HG03520 (cell line): ENCODE measurements at regions not wholly inside any gene's neighbourhood (a gene's known extent, or its start where the extent isn't known, plus 50 kb on each side); places are given as distances from the start of the nearest gene placed in this dataset.

Experiments
- ATAC-seq: cut with Tn5 transposase; IDR thresholded peaks from one replicate; pipeline ENCODE4 v1.9.1; 2021; ENCODE audit warnings: mild to moderate bottlenecking, moderate library complexity; ENCODE audit not compliant: unreplicated experiment

- no peak for ATAC-seq
Measured at GRCh38 chr3:13158408-13158807, 85.2 kb upstream of the IQSEC1 start.

DNA sequence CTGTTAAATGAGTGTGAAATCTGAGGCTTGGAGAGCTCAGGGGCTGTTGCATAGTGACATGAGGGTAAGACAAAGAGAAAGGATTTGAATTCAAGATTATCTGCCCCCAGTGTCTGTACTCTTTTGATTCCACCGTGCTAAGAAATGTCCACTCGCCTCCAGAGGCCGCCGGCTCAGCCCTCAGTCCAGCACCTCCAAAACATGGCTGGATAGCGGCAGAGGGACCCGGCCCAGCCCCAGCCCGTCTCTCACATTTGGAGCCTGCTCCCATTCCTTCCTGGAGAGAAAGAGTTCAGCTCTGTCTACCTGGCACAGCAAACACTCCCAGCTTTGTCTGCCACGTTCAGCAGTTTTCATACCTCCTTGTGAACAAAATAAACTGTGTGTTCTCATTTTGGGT, 84.8 kb upstream of the IQSEC1 start:
- ATAC-seq = no peak

DNA sequence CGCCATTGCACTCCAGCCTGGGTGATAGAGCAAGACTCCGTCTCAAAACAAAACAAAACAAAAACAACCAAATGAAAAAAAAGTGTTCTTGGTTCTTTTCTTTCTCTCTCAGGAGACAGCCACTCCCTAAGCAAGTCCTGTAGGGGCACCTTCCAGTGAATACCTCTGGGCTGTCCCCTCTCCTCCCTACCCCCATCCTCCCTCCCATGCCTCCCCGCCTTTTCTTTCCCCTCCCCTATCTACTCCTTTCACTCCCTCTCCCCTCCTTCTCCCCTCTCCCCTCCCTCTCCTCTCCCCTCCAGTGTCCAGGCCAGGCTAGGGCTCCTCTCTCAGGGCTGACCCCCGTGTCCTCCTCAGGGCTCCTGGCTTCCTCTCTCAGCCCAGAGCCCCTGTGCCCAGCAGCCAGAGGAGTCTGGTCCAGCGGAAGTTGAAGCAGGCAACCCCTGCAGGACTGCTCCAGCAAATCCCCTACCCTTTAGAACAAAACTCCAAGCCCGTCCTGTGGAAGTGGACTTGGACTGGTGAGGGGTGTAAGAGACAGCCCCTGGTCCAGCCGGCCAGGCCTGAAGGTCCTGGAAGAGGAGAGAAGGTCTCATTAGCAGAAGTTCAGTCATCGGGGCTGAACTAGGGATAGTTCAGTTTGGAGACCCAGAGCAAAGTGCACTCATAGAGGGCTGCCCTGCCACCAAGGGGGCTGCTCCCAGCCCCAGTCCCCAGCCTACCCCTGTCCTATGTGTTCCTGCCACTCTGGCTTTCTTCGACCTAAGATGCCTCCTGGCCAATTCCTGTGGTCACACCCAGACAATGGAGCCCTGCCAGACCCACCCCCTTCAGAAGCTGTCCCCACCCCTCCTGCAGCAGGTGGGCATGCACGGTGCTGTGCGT, 79.8 kb upstream of the IQSEC1 start:
- ATAC-seq = no peak

DNA sequence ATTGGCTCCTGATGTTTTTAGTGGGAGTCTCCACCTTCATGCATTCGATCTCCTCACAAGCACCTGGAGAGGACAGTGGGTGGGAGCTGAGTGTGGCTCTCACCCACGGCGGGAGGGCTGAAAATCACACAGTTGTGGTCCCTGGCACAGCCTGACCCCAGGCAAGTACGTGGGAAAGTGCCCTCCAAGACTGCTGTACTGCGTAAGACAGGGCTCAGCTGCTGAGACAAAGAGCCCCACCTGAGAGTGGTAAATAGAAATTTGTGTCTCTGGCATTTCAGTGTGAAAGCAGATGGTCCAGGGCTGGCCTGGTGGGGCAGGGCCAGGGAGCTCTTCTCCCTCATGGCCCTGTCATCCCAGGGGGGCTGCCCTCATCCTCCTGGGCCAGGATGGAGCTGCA, 77.4 kb upstream of the IQSEC1 start:
- ATAC-seq = no peak

- ATAC-seq = no peak
Measured at GRCh38 chr3:13149330-13150108, 76.3 kb upstream of the IQSEC1 start.

DNA sequence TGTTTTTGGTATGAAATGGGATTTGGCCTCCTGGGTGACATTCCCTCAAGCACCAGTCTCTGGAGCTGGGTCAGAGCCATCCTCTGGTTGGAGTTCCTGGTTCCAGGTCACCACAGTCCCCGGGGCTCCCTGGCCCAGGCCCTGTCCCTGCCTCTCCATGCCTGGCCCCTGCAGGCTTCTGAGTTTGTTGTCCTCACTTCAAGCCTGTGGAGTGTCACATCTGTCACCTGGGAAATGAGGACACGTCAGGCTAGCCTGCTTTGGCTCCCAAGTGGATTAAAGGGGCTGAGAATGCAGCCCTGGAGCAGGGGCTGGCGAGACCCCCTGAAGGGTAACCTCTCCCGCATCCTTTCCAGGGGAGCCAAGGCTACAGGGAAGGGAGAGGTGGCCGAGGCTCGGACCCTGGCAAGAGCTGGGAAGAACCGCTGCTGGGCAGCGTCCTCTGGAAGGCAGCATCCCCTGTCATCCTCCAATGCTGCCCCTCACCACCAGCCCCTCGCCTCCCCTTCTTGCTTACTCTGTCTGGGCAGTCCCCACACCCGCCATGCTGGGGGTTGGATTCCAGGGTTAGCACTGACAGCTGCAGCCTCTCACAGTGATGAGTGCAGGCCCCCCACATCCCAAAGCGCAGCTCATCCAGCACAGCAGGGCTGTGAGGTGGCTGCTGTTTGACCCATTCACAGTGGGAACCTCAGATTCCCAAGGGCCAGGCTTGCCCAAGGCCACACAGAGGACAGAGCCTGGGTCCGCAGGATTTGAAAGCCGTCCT, 75.5 kb upstream of the IQSEC1 start:
- ATAC-seq = no peak

- no peak for ATAC-seq
Measured at GRCh38 chr3:13148126-13148525, 74.9 kb upstream of the IQSEC1 start.

- ATAC-seq = no peak
Measured at GRCh38 chr3:13147344-13147743, 74.1 kb upstream of the IQSEC1 start.

- no peak for ATAC-seq
Measured at GRCh38 chr3:13146643-13147143, 73.5 kb upstream of the IQSEC1 start.

- no peak for ATAC-seq
Measured at GRCh38 chr3:13145826-13146642, 72.8 kb upstream of the IQSEC1 start.

DNA sequence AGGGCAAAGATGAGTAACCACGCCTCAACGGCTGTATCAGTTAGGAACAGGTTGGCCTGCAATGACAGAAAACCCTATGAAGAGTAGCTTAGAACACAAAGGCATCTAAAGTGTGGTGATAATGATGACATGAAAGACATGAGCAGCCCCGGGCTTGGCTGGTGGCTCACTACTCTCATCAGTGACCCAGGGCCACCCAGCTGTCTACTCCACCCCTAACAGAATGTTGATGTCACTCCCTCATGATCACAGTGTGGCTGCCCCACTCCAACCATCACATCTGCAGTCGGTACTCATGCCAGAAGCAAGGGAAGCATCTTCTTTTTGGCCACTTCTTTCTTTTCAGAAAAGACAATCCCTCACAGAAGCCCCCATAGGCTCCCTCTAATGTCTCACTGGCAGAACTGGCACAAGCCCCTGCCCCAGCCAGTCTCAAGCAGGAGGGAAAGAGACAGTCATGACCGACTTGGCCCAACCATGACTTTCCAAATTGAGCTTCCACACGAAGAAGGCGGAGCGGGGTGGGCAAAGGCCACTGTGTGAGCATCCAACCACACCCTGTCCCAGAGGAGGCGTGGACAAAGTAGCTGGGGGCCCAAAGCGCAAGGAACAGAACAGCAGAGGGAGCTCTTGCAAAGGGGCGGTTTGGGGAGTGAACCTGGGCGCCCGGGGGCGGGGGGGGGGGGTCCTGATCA, 72.0 kb upstream of the IQSEC1 start:
- ATAC-seq = no peak

- ATAC-seq = no peak
Measured at GRCh38 chr3:13144163-13145023, 71.2 kb upstream of the IQSEC1 start.

DNA sequence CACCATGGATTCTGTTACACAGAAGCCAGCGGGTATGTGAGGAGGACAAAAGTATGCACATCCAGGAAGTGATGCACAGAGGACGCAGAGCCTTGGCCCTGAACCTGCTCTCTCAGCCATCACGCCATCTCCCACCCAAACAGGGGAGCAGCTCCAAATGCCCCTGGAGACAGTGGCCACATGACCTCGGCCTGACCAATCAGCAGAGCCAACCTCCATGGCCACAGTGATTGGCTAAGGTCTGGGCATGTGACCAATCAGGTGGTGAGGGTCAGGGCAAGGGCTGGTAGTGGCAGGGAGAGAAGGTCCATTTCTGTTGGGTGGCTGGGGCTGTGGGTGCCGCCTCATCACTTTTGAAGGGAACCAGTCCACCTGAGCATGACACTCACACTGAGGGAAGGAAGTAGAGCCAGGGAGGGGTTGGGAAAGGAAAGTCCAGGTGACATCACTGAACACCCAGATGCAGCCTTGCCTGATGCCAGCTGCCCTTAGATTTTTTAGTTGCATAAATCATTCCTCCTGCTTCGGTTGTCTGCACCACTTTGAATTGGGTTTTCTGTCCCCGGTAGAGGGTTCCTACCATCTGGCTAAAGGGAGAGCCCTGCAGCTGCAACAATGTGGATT, 70.3 kb upstream of the IQSEC1 start:
- no peak for ATAC-seq

GRCh38 chr3:13142552-13143380, 69.5 kb upstream of the IQSEC1 start:
- no peak for ATAC-seq

- no peak for ATAC-seq
Measured at GRCh38 chr3:13141991-13142412, 68.8 kb upstream of the IQSEC1 start.

- no peak for ATAC-seq
Measured at GRCh38 chr3:13141183-13141582, 68.0 kb upstream of the IQSEC1 start.

- no peak for ATAC-seq
Measured at GRCh38 chr3:13140596-13140995, 67.4 kb upstream of the IQSEC1 start.
